Astrocyte of the spinal cord (primary cell): ENCODE measurements at regions not wholly inside any gene's neighbourhood (a gene's known extent, or its start where the extent isn't known, plus 50 kb on each side); places are given as distances from the start of the nearest gene placed in this dataset.
A peak's percentile ranks its signal among the peaks of the same experiment; 100 is the strongest.

Experiments
- DNase-seq: peaks from one replicate; pipeline ENCODE4 v3.0.0; 2011; ENCODE audit warnings: low read depth, low spot score
- H3K4me3 ChIP-seq: 2 replicates; pipeline ENCODE4 v1.5.1; 2011; ENCODE audit warnings: low read depth, mild to moderate bottlenecking, low read length, moderate library complexity
- in situ Hi-C: cut with HindIII; loops from 2 replicates; pipeline ENCODE4 v1.10.0; 2017; ENCODE audit warnings: low sequenced_read_pairs
- TF ChIP-seq, protein P1 (sequence below): IDR thresholded peaks from 2 replicates; pipeline ENCODE4 v1.5.1; 2012; ENCODE audit warnings: low read depth, mild to moderate bottlenecking, low read length, inconsistent platforms

DNA sequence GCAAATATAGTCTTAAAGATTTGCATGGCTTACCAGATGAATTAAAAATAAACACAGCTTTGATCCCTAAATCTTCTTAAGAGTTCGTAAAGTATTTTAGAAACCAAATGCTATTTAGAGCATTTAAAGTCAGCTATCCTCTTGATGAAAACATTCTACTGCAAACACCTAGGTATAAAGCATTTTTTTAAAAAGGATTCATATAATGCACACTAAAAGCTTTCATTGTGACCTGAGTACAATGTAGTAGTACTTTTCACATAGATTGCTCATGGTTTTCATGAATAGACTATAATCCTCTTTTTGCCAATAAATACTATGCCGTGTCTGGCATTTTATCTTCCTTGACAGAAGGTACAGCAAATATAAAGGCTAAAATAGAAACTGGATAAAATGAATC is 805.1 kb upstream of the INTU start:
- no peak overlapping the region for H3K4me3 ChIP-seq
- DNase-seq, result no peak
- in situ Hi-C loops, result no loop called here
- TF ChIP-seq, protein P1, sequence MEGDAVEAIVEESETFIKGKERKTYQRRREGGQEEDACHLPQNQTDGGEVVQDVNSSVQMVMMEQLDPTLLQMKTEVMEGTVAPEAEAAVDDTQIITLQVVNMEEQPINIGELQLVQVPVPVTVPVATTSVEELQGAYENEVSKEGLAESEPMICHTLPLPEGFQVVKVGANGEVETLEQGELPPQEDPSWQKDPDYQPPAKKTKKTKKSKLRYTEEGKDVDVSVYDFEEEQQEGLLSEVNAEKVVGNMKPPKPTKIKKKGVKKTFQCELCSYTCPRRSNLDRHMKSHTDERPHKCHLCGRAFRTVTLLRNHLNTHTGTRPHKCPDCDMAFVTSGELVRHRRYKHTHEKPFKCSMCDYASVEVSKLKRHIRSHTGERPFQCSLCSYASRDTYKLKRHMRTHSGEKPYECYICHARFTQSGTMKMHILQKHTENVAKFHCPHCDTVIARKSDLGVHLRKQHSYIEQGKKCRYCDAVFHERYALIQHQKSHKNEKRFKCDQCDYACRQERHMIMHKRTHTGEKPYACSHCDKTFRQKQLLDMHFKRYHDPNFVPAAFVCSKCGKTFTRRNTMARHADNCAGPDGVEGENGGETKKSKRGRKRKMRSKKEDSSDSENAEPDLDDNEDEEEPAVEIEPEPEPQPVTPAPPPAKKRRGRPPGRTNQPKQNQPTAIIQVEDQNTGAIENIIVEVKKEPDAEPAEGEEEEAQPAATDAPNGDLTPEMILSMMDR, result no peak

DNA sequence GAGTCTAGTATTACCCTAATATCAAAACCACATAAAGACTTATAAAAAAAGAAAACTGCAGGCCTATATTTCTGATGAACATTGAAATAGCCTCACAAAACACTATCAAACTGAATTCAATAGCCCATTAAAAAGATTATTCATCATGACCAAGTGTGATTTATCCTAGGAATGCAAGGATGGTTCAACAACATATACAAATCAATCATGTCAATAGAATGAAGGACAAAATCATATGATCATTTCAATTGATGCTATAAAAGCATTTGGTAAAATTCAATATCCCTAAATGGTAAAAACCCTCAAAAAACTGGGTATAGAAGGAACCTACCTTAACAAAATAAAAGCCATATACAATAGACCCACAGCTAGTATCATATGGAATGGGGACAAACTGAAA is 797.9 kb upstream of the INTU start:
- H3K4me3 ChIP-seq, result no peak overlapping the region
- DNase-seq, result no peak
- in situ Hi-C loops, result no loop called here
- TF ChIP-seq, protein P1, result no peak

DNA sequence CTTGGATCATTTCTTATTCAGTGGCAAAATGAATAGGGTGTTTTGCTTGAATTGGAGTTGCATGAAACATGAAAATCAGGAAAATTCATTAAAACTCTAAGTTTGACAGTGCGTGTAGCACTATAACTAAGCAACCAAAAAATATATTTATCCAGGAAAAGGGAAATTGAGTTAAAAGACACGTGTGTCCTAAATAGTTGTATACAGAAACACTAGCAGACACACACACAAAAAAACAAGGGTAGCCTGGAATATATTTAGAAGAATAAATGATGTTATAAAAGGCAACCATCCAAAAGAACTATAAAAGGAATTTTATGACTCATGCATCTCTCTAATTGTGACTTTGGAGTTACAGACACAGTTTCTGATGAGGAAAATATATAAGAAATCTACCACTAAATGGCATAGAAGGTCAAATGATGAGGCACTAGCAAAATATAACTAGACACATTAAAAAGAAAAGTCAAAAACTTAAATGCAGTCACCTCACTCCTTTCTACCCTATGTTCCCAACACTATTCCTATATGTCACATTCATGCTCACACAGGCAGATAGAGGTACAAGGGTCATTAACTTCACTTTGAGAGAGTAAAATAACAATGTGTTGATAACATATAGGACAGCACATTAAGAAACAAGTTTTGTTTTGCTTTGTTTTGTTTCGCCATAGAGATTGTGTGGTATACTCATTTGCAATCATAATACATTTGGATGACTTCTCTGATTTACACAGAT is 793.6 kb upstream of the INTU start:
- no peak overlapping the region for H3K4me3 ChIP-seq
- TF ChIP-seq, protein P1, result no peak
- DNase-seq, result peak; percentile 65
- in situ Hi-C loops, result no loop called here

DNA sequence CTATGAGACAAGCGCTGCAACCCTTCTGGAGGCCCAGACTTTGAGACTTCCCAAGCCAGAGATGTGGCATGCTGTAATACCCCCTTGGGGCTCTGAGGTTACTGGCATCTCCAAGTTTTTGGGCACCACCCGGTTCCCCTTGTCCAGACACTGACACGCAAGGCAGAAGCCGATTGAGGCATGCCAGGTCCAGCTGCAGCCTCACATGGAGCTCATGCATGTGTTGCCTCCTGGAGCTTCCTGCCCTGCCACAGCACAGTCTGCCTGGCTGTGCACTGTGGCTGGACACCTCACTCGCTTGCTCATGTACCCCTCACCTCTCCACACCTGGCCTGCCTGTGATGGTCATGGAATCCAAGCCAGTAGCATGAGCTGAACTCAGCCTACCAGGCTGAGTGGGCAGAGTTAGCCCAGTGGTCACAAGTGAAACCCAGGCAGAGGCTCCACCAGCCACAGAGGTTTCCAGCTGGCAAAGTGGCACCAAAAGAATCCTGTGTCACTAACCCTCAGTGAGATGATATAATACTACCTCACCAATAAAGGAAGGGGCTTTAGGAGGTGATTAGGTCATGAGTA is 789.2 kb upstream of the INTU start:
- in situ Hi-C loops, result no loop called here
- no peak overlapping the region for H3K4me3 ChIP-seq
- DNase-seq, result no peak
- TF ChIP-seq, protein P1, result no peak

DNA sequence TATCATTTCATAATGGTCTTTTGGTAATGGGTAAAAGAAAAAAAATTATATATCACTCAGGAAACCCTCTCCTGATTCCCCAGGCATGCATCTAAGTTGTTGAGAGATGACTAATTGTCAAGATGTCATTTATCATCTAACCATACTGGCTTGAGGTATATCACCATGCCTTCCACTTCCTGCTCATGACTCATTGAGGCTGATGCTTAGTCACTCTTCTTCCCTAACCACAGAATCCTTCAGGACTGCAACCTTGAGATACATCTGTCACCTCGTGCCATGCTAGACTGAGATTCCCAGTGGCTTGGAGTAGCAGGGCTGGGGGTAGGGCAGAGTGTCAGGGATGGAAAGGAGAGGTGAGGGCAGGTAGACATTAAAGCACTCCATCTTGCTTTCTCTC is 782.5 kb upstream of the INTU start:
- TF ChIP-seq, protein P1, result no peak
- in situ Hi-C loops, result no loop called here
- DNase-seq, result peak; percentile 93
- no peak overlapping the region for H3K4me3 ChIP-seq

DNA sequence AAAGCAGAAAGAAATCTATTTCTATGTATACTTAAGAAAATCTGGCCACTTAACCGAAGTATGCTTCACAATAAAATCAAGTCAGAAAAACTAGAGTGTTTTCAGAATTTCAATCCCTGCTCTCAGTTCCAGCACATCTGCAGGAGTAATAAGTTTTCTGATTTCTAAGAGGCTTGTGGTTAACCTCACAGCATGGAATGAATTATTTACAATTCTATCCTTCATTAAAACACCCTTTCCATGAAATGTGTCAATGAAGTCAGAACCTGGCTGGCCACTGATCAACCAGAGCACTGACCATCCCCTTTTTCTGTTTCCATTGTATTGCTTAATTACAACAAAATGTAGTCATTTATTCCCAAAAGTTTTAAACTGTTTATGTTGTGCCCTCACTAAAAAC is 781.4 kb upstream of the INTU start:
- in situ Hi-C loops, result no loop called here
- DNase-seq, result peak; percentile 61
- TF ChIP-seq, protein P1, result no peak
- no peak overlapping the region for H3K4me3 ChIP-seq
